Spleen (tissue), 11 donors: ENCODE measurements at regions not wholly inside any gene's neighbourhood (a gene's known extent, or its start where the extent isn't known, plus 50 kb on each side); places are given as distances from the start of the nearest gene placed in this dataset.

ENCODE experiments used
- DNase-seq: peaks from one replicate; pipeline ENCODE4 v3.0.0-alpha.2; 2020
- H3K27ac ChIP-seq, 8 donors: fragments of 200-600 bp; sonication (generic) in 7 of 8; 1 replicate in 4 of 8; 2 replicates in 4 of 8; pipeline versions ENCODE4 v1.5.0 to v1.8.0; 2016 to 2021; ENCODE audit warnings: inconsistent platforms in 4 of 8, mild to moderate bottlenecking in 4 of 8, moderate library complexity in 1 of 8
- H3K27me3 ChIP-seq, 7 donors: fragments of 200-600 bp; sonication (generic) in 6 of 7; replicated peaks in 1 of 7; 1 replicate in 4 of 7; 2 replicates in 3 of 7; pipeline versions ENCODE4 v1.5.0 to v1.8.0; 2016 to 2021; ENCODE audit warnings: inconsistent platforms in 3 of 7, mild to moderate bottlenecking in 1 of 7
- H3K36me3 ChIP-seq, 6 donors: fragments of 200-600 bp; sonication (generic) in 5 of 6; 1 replicate in 4 of 6; 2 replicates in 2 of 6; pipeline versions ENCODE4 v1.5.0 to v1.8.0; 2016 to 2021; ENCODE audit warnings: inconsistent platforms in 2 of 6
- H3K4me1 ChIP-seq, 6 donors: fragments of 200-600 bp; sonication (generic) in 5 of 6; 1 replicate in 3 of 6; 2 replicates in 3 of 6; pipeline versions ENCODE4 v1.5.0 to v1.8.0; 2016 to 2021; ENCODE audit warnings: inconsistent platforms in 3 of 6
- H3K4me3 ChIP-seq, 8 donors: fragments of 200-600 bp; sonication (generic) in 7 of 8; 1 replicate in 4 of 8; 2 replicates in 4 of 8; pipeline versions ENCODE4 v1.5.0 to v1.8.0; 2016 to 2021; ENCODE audit warnings: inconsistent platforms in 4 of 8, mild to moderate bottlenecking in 4 of 8, moderate library complexity in 2 of 8
- H3K9me3 ChIP-seq, 8 donors: fragments of 200-600 bp; sonication (generic) in 7 of 8; 1 replicate in 4 of 8; 2 replicates in 4 of 8; pipeline versions ENCODE4 v1.5.0 to v1.8.0; 2016 to 2021; ENCODE audit warnings: inconsistent platforms in 4 of 8
- POLR2A ChIP-seq, 3 donors: fragments of 450-650 bp; IDR thresholded peaks; one replicate each; pipeline ENCODE4 v1.5.1; 2017; ENCODE audit warnings: antibody characterized with exemption in 3 of 3, mild to moderate bottlenecking in 1 of 3
- POLR2AphosphoS5 ChIP-seq, 3 donors: sonication (generic); formaldehyde crosslinking; IDR thresholded peaks; one replicate each; pipeline ENCODE4 v1.5.1; 2017; ENCODE audit warnings: antibody characterized with exemption in 3 of 3
- WGBS, 5 donors: extraction: QIAGEN DNeasy Blood & Tissue Kit in 3 of 5; methylation state at CpG; one replicate each; pipeline versions ENCODE4 v1.1.5 to v1.1.7; 2013 to 2018; 5-methylcytosine and 5-hydroxymethylcytosine counted together
- intact Hi-C: fragments of 100-400 bp; cut with DNase I; formaldehyde crosslinking; loops from one replicate; pipeline ENCODE4 v1.15.0; 2023; ENCODE audit warnings: low total_unique reads
- TF ChIP-seq, protein P1 (sequence below), 11 experiments: fragments of 200-600 bp in 7 of 11; fragments of 450-650 bp in 4 of 11; sonication (generic) in 4 of 11; IDR thresholded peaks in 8 of 11; conservative IDR thresholded peaks in 3 of 11; 1 replicate in 7 of 11; 2 replicates in 4 of 11; pipeline versions ENCODE4 v1.4.0 to v1.8.0; 2016 to 2021; ENCODE audit warnings: antibody characterized with exemption in 11 of 11, inconsistent platforms in 4 of 11, mild to moderate bottlenecking in 1 of 11
- donor health status: healthy with polysubstance abuse.
- donor health status: DM: no; HTN: no; CAD: no; lungs with moderate emphysema.
- donor health status: DM: no; HTN: no; CAD: no.
- donor health status: Bipolar disorder and iron deficiency.
- donor health status: healthy.
- donor health status: DM: no; HTN: no; CAD: no.
- donor health status: DM: yes; HTN: yes; CAD: no.

- TF ChIP-seq, protein P1, sequence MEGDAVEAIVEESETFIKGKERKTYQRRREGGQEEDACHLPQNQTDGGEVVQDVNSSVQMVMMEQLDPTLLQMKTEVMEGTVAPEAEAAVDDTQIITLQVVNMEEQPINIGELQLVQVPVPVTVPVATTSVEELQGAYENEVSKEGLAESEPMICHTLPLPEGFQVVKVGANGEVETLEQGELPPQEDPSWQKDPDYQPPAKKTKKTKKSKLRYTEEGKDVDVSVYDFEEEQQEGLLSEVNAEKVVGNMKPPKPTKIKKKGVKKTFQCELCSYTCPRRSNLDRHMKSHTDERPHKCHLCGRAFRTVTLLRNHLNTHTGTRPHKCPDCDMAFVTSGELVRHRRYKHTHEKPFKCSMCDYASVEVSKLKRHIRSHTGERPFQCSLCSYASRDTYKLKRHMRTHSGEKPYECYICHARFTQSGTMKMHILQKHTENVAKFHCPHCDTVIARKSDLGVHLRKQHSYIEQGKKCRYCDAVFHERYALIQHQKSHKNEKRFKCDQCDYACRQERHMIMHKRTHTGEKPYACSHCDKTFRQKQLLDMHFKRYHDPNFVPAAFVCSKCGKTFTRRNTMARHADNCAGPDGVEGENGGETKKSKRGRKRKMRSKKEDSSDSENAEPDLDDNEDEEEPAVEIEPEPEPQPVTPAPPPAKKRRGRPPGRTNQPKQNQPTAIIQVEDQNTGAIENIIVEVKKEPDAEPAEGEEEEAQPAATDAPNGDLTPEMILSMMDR (IDR thresholded peaks at IDR 0.05 in 8 of 11, conservative IDR thresholded peaks at IDR 0.05 in 3 of 11) = no peak
- TF ChIP-seq POLR2A (IDR thresholded peaks at IDR 0.05) = no peak
- TF ChIP-seq POLR2AphosphoS5 (IDR thresholded peaks at IDR 0.05) = no peak
- Histone ChIP-seq H3K36me3 (no peaks in the 10 kb centered on the region), H3K4me1 (peaks cover 0 to 19% (median 9%) of the 10 kb centered on the region in 6 donors), H3K9me3 (no peaks in the 10 kb centered on the region), H3K27ac (peak overlapping the region in 6 of 8 donors; percentile 9 to 75 (median 50)), H3K27me3 (peaks cover 0 to 12% (median 0%) of the 10 kb centered on the region in 7 donors), H3K4me3 (no peak overlapping the region)
- DNase-seq = no peak
- intact Hi-C loops = no loop called here
- WGBS, 5 donors = 84 to 94% (median 90%) methylated on average over 8 of the region's 8 CpGs
These were observed 84.2 kb upstream of the ID2 start for GRCh38 chr2:8597559-8598225.

DNA sequence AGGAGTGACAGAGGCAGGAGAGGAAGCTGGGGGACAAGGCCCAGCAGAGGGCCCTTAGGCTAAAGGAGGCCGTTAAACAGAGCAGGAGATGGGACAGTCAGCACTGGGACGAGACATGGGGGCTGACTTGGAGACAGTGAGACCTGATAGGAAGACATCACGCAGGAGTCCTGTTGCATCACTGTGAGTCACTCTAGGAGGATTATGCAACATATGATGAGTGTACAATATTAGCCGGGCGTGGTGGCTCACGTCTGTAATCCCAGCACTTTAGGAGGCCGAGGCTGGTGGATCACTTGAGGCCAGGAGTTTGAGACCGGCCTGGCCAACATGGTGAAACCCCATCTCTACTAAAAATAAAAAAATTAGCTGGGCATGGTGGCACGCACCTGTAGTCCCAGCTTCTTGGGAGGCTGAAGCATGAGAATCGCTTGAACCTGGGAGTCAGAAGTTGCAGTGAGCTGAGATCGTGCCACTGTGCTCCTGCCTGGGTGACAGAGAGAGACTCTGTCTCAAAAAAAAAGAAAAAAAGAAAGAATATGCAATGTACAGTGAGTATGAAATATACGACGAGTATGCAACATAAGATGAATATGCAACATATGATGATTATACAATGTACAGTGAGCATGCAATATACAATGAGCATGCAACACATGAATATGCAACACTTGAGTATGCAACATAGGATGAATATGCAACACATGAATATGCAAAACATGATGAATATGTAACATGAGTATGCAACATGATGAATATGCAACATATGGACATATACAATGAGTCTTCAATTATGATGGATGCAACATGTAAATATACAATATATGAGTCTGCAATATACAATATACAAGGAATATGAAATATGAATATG lies 83.3 kb upstream of the ID2 start:
- Histone ChIP-seq H3K4me3 (no peak overlapping the region), H3K27ac (peak overlapping the region in 6 of 8 donors; percentile 9 to 75 (median 50)), H3K36me3 (no peaks in the 10 kb centered on the region), H3K27me3 (peaks cover 0 to 12% (median 0%) of the 10 kb centered on the region in 7 donors), H3K9me3 (no peaks in the 10 kb centered on the region), H3K4me1 (peaks cover 0 to 20% (median 9%) of the 10 kb centered on the region in 6 donors)
- TF ChIP-seq POLR2A (IDR thresholded peaks at IDR 0.05) = no peak
- TF ChIP-seq POLR2AphosphoS5 (IDR thresholded peaks at IDR 0.05) = peak in 2 of 3 donors; percentile 13 to 61
- no peak for DNase-seq
- intact Hi-C loops = no loop called here
- WGBS, 5 donors = 58 to 85% (median 72%) methylated on average over 13 of the region's 13 CpGs

GRCh38 chr2:8599421-8600242 lies 82.2 kb upstream of the ID2 start:
- no peak for DNase-seq
- H3K4me3 ChIP-seq = no peak overlapping the region
- WGBS, 5 donors = 82 to 90% (median 85%) methylated on average over 15 to 24 of the region's 24 CpGs
- peaks cover 0 to 20% (median 9%) of the 10 kb centered on the region in 6 donors for H3K4me1 ChIP-seq
- peaks cover 0 to 11% (median 0%) of the 10 kb centered on the region in 7 donors for H3K27me3 ChIP-seq
- TF ChIP-seq, protein P1 (IDR thresholded peaks at IDR 0.05 in 8 of 11, conservative IDR thresholded peaks at IDR 0.05 in 3 of 11) = no peak
- TF ChIP-seq POLR2AphosphoS5 (IDR thresholded peaks at IDR 0.05) = no peak
- no peak overlapping the region for H3K27ac ChIP-seq
- no peaks in the 10 kb centered on the region for H3K36me3 ChIP-seq
- intact Hi-C loops = no loop called here
- H3K9me3 ChIP-seq = no peaks in the 10 kb centered on the region

DNA sequence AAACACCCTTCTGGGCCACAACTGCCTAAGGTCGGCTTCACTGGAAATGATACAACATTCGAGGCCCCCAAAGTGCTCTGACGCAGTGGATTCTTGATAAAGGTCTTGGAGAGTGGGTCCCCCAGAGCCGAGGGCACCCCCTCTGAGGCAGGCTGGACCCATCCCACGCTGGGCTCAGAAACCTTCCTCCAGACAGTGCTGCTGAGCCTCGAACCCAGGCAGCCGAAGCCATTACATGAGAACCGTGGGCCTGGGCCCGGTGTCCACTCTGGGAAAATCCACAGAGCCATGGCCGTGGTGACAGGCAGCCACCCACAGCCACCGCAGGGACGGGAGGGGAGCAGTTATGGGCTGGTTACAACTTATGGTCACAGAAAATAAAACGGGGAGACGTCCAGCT lies 81.4 kb upstream of the ID2 start:
- whole genome bisulfite sequencing, 5 donors = 94 to 98% (median 95%) methylated on average over 14 of the region's 14 CpGs
- no peaks in the 10 kb centered on the region for H3K36me3 ChIP-seq
- H3K9me3 ChIP-seq = no peaks in the 10 kb centered on the region
- no peak overlapping the region for H3K4me3 ChIP-seq
- H3K27ac ChIP-seq = peak overlapping the region in 1 of 8 donors; percentile 30
- TF ChIP-seq, protein P1 (IDR thresholded peaks at IDR 0.05 in 8 of 11, conservative IDR thresholded peaks at IDR 0.05 in 3 of 11) = no peak
- TF ChIP-seq POLR2A (IDR thresholded peaks at IDR 0.05) (no peak), POLR2AphosphoS5 (IDR thresholded peaks at IDR 0.05) (no peak)
- no peak for DNase-seq
- intact Hi-C loops = no loop called here
- H3K27me3 ChIP-seq = peaks cover 0 to 4% (median 0%) of the 10 kb centered on the region in 7 donors
- peaks cover 0 to 20% (median 9%) of the 10 kb centered on the region in 6 donors for H3K4me1 ChIP-seq
